Panc1 (cell line): ENCODE measurements at regions not wholly inside any gene's neighbourhood (a gene's known extent, or its start where the extent isn't known, plus 50 kb on each side); places are given as distances from the start of the nearest gene placed in this dataset.

Experiments
- ATAC-seq: fragments of 200-7000 bp; cut with Tn5 transposase; 2 replicates; pipeline ENCODE4 v1.9.1; 2020; ENCODE audit warnings: mild to moderate bottlenecking, moderate library complexity
- BruUV-seq: library from RNA; stranded (reverse); fragments of 400-500 nt; replicated peaks from 2 replicates; lab custom pipeline; 2021; lab: Mats Ljungman, UMichigan
- CTCF ChIA-PET: fragments of 300-600 bp; sonication (Branson Sonifier 250); formaldehyde crosslinking; loops from one replicate; lab custom pipeline; 2022; ENCODE audit warnings: antibody characterized with exemption; lab: Charles Lee
- POLR2A ChIA-PET: fragments of 300-600 bp; sonication (Branson Sonifier 250); formaldehyde crosslinking; loops from one replicate; lab custom pipeline; 2022; ENCODE audit warnings: antibody characterized with exemption; lab: Charles Lee
- DNase-seq: peaks from one replicate; pipeline ENCODE4 v3.0.0-alpha.2; 2010; ENCODE audit warnings: low read depth, low spot score
- H3K27ac ChIP-seq: 2 replicates; pipeline ENCODE4 v1.5.1; 2011; ENCODE audit warnings: mild to moderate bottlenecking, low read length, inconsistent platforms
- H3K27me3 ChIP-seq: fragments of 200-500 bp; sonication (Bioruptor generic); 2 replicates; pipeline ENCODE4 v1.6.0; 2014; ENCODE audit warnings: low read length, inconsistent platforms; ENCODE audit not compliant: control insufficient read depth, insufficient read depth
- H3K36me3 ChIP-seq: fragments of 200-500 bp; sonication (Bioruptor generic); 2 replicates; pipeline ENCODE4 v1.5.1; 2014; ENCODE audit warnings: inconsistent platforms, mild to moderate bottlenecking, low read length, moderate library complexity; ENCODE audit not compliant: control insufficient read depth, insufficient read depth
- H3K4me1 ChIP-seq: 2 replicates; pipeline ENCODE4 v1.5.1; 2011; ENCODE audit warnings: inconsistent platforms, mild to moderate bottlenecking, low read length, moderate library complexity; ENCODE audit not compliant: control insufficient read depth, insufficient read depth
- H3K4me3 ChIP-seq, 2 experiments: 2 replicates each; pipeline ENCODE4 v1.5.1; 2011 to 2012; ENCODE audit warnings: low read depth in 2 of 2, low read length in 2 of 2, mild to moderate bottlenecking in 2 of 2, inconsistent platforms in 1 of 2, moderate library complexity in 1 of 2
- H3K9me3 ChIP-seq: fragments of 200-500 bp; sonication (Bioruptor generic); 2 replicates; pipeline ENCODE4 v1.5.1; 2014; ENCODE audit warnings: low read depth, mild to moderate bottlenecking, inconsistent platforms, low read length, moderate library complexity; ENCODE audit not compliant: control insufficient read depth, insufficient read depth
- CTCF ChIP-seq: fragments of 450-650 bp; IDR thresholded peaks from 2 replicates; pipeline ENCODE4 v1.5.1; 2017; ENCODE audit warnings: mild to moderate bottlenecking
- POLR2AphosphoS5 ChIP-seq: IDR thresholded peaks from 2 replicates; pipeline ENCODE4 v1.6.1; 2012; ENCODE audit warnings: mild to moderate bottlenecking, low read depth, low read length, moderate library complexity
- REST ChIP-seq, 2 experiments: IDR thresholded peaks; 2 replicates each; pipeline ENCODE4 v1.6.1; 2011 to 2012; ENCODE audit warnings: low read depth in 2 of 2, control low read depth in 1 of 2, low read length in 1 of 2, mild to moderate bottlenecking in 1 of 2, moderate library complexity in 1 of 2; ENCODE audit not compliant: insufficient read depth in 1 of 2
- SIN3A ChIP-seq: IDR thresholded peaks from 2 replicates; pipeline ENCODE4 v1.6.1; 2012; ENCODE audit warnings: low read depth, mild to moderate bottlenecking, low read length, moderate library complexity, borderline replicate concordance; ENCODE audit not compliant: insufficient read depth
- TCF7L2 ChIP-seq: IDR thresholded peaks from 2 replicates; pipeline ENCODE4 v1.6.1; 2011; ENCODE audit warnings: mild to moderate bottlenecking, low read depth, low read length, inconsistent platforms
- in situ Hi-C: cut with HindIII; loops from 2 replicates; pipeline ENCODE4 v1.10.0; 2016; ENCODE audit warnings: low sequenced_read_pairs, low pct_unique_long_range_greater_than_20kb
- intact Hi-C: fragments of 100-400 bp; cut with micrococcal nuclease; formaldehyde crosslinking; loops from one replicate; pipeline ENCODE4 v1.10.0; 2022; ENCODE audit not compliant: unreplicated experiment

GRCh38 chr15:93483923-93484322 lies 394.9 kb upstream of the RGMA start:
- H3K4me3 ChIP-seq, result no peak overlapping the region
- CTCF ChIA-PET, result no interaction called here

GRCh38 chr15:93482731-93483130 lies 393.7 kb upstream of the RGMA start:
- no peak for DNase-seq

More at GRCh38 chr15:93483923-93484322, 394.9 kb upstream of the RGMA start:
- intact Hi-C loops, result no loop called here
- in situ Hi-C loops, result no loop called here
- Histone ChIP-seq H3K27me3 (no peaks in the 10 kb centered on the region; the same call in 1 of the 2 replicates), H3K9me3 (no peaks in the 10 kb centered on the region), H3K36me3 (no peaks in the 10 kb centered on the region), H3K4me1 (no peaks in the 10 kb centered on the region), H3K27ac (no peak overlapping the region)
- DNase-seq, result no peak
- POLR2A ChIA-PET, result no interaction called here
- no TSS peak for BruUV-seq
- no peak for ATAC-seq
- TF ChIP-seq POLR2AphosphoS5 (no peak), SIN3A (no peak), TCF7L2 (no peak), REST (IDR thresholded peaks at IDR 0.05; ENCODE audit: insufficient read depth in 1 of 2, low read depth in 2 of 2, low read length in 1 of 2) (no peak), CTCF (no peak)

More at GRCh38 chr15:93482731-93483130, 393.7 kb upstream of the RGMA start:
- ATAC-seq, result no peak
- POLR2A ChIA-PET, result no interaction called here
- Histone ChIP-seq H3K4me1 (no peaks in the 10 kb centered on the region), H3K36me3 (no peaks in the 10 kb centered on the region), H3K4me3 (no peak overlapping the region), H3K27me3 (no peaks in the 10 kb centered on the region; the same call in 1 of the 2 replicates), H3K9me3 (no peaks in the 10 kb centered on the region), H3K27ac (no peak overlapping the region)
- CTCF ChIA-PET, result no interaction called here
- TF ChIP-seq TCF7L2 (no peak), SIN3A (no peak), REST (IDR thresholded peaks at IDR 0.05; ENCODE audit: insufficient read depth in 1 of 2, low read depth in 2 of 2, low read length in 1 of 2) (no peak), CTCF (no peak), POLR2AphosphoS5 (no peak)
- intact Hi-C loops (no loop called here), in situ Hi-C loops (no loop called here)
- BruUV-seq, result no TSS peak
